Activated CD4-positive, alpha-beta T cell treated with anti-CD3 and anti-CD28 coated beads for 4 hours (primary cell): ENCODE measurements at regions not wholly inside any gene's neighbourhood (a gene's known extent, or its start where the extent isn't known, plus 50 kb on each side); places are given as distances from the start of the nearest gene placed in this dataset.

Experiments
- DNase-seq, 2 donors: peaks; one replicate each; pipeline ENCODE4 v3.0.0-alpha.2; 2020

- DNase-seq, result no peak
These were observed 181.7 kb downstream of the MTRR start for GRCh38 chr5:8050616-8051175.

GRCh38 chr5:8053270-8053669 lies 184.3 kb downstream of the MTRR start:
- DNase-seq, result no peak

GRCh38 chr5:8057769-8058168 lies 188.8 kb downstream of the MTRR start:
- no peak for DNase-seq

DNA sequence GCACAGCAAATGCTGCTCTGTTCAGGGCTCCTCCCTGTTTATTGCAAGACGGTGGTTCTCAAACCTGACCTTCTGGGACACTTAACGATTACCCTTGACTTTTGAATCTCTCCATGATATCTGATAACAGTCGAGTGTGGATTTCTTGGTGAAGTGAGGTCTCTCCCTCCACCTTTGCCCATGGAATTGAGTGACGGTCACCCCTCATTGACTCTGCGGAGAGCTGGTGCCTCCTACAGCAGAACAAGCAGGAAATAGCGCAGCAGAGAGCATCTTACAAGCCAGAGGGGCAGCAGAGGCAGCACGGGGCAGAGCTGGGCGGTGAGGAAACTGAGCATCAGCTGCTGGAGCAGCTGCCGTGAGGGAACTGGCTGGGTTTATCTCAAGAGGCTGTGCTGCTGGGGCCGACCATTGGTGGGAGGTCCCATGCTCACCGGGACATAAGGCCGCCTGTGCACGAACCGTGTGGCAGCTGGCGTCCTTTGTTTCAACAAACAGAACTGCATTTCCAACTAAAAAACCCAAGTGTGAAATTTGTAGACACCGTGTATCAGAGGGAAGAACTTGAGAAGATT lies 189.8 kb downstream of the MTRR start:
- DNase-seq, result no peak

- no peak for DNase-seq
These were observed 190.4 kb downstream of the MTRR start for GRCh38 chr5:8059337-8059736.

DNA sequence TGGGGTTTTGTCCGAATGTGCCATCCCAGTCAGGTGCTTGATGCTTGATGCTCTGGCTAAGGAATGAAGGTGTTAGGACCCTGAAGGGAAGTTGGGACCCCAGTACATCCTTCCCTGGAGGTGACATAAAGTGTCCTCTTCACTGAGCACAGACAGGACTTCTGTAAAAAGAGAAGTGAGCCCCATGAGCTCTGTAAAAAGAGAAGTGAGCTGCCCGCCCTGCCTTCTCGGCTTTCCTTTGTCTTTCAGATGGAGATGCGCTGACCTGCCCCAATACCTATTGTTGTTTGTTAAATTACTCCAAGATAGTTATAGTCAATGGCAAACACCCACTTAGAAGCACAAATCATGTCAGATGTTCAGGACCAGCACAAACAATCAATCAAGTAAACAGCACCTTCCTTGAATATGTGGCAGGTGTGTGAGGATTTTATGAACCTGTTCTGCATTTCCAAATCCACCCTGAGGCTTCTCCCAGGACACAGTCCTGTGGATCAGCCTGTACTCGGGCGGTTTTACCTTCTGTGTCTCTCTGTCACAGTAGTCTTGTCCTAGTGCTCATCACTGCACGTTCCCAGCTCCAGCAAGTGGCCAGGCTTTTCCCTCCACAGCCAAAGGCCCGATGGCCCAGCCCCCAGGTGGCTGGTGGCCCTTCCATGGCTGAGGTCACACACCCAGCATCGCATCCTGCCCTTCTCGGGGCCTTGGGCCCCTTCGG lies 191.4 kb downstream of the MTRR start:
- DNase-seq, result no peak

DNA sequence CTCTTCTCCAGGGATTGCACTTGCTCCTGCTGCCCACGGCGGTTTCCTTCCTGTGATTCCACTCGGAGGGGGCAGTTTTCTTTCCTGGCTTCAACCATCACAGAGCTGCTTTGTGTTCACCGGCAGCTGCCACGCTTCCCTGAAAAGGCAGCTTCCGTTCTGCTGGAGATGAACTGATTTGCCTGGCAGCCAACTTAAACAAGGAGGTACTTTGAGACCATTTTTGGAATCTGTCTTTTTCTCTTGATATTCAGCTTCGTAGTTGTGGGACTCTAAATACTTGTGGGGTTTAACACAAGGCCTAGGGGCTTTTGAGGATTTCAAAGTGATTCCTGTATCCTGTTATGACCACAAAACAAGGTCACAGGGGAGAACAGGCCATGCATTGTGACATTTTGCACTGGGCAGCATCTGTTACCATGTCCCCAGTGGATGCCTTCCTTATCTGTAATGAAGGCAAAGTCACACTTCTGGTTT lies 192.0 kb downstream of the MTRR start:
- no peak for DNase-seq

DNA sequence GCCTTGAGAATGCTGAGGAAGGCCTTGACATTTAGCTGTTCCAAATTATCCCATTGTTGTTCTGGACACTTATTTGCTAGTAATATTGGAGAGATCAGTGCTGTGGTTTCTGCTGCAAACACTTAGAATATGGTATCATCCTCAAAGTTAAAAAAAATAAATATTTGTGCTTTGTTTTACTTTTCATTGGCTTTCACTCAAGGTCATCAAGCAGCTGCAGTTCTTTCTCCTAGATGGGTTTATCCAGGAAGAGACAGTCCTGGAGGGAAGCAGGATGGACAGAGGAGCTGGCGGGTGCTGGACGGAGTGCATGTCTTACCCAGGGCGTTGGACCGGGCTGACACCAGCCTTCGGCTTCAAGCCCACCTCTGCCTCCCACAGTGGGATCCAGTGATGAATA lies 193.6 kb downstream of the MTRR start:
- DNase-seq, result no peak

GRCh38 chr5:8068078-8068477 lies 199.1 kb downstream of the MTRR start:
- DNase-seq, result no peak

DNA sequence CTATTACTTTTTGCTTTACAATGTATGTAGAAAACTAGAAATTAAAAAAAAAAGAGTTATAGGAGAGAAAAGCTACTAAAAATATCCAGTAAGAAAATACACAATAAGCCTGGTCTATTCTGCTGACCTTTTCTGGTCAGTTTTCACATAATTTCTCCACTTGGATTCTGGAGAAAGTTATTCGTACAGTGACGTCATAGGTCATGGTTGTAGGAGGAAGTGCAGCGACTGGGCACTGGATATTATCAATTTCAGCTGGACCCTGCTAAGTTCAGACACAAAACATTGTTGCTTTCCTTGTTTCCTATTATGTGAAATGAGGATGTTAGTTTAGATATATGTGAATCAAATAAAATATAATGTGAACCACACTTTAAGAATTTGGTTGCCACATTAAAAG lies 201.2 kb downstream of the MTRR start:
- no peak for DNase-seq

- DNase-seq, result no peak
These were observed 210.1 kb downstream of the MTRR start for GRCh38 chr5:8079056-8079455.

- DNase-seq, result no peak
These were observed 212.2 kb downstream of the MTRR start for GRCh38 chr5:8081179-8081578.

DNA sequence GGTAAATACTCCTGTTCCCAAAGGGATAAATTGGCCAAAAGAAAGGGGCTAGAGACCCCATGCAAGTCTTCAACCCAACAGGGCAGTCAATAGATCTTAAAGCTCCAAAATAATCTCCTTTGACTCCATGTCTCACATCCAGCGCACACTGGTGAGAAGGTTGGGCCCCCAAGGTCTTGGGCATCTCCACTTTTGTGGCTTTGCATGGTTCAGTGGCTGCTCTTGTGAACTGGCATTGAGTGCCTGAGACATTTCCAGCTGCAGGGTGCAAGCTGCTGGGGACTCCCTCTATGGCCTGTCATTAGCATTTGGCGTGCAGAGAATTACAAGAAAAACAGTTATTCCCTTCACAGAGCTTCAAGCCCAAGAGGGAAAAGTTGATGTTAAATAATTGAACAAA lies 224.7 kb downstream of the MTRR start:
- DNase-seq, result no peak

DNA sequence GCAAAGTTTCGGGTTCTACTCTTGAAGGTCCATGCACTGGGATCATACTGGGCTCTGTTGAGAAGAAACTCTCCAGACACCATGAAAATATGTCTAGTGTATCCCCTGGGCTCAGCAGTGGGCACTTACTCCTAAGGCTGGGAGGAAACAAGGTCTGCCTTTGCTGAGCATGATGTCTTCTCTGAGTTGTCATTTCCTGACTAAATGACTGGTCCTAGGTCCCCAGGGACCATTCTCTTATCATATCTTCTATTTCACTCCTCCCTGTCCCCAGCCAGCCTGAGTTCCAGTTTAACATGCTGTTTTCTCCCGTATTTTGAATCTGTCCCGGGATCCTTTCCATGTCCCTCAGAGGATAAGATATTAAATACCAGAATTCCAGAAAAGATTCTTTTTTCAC lies 225.4 kb downstream of the MTRR start:
- no peak for DNase-seq

GRCh38 chr5:8097146-8097545 lies 228.2 kb downstream of the MTRR start:
- DNase-seq, result no peak

GRCh38 chr5:8098081-8098480 lies 229.1 kb downstream of the MTRR start:
- no peak for DNase-seq

- no peak for DNase-seq
These were observed 233.8 kb downstream of the MTRR start for GRCh38 chr5:8102714-8103113.

DNA sequence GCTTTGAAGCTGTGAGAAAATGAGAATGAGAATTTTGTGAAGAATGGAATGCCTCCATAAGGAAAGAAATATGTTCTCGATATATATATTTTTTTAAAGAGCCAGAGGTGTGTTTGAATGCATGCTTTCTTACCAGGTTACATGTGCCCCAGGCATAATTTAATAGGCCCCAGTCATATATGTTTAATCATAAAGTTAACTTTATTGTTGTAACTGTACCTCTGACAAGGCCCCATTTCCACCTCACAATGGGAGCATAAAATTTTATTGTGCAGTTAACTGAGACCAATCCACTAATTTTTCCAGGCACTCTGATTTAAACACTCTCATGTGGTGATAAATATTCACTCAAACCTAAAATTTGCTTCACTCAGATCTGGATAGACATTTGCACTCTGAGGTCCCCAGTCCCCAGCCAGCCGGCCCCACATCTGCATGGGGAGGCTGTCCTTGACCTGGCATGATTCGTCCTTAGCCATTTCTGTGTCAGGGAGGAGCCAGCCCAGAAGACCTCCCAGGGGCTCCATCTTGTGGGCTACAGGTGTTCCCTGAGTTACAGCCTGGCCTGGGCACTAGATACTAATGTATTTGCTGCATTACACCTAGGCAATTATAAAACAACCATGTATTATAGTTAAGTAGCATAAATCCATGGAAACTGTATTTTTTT lies 245.8 kb downstream of the MTRR start:
- no peak for DNase-seq

DNA sequence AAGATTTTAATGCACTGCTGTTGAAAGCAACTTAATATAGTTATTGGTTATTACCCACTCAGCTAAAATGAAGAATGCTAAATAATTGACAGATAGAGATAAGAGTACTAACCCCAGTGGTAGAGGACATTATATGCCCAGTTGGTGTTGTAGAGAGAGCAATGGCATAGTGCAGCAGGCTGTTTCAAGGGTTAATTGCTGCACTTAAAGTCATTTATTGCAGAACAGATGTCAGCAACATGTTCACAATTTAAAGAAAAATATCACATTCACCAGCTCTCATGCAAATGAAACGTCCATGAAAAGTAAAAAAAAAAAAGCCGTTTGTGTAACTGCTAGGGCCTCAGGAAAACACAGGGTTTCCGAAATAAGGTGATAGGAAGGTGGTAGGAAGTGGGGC lies 254.6 kb downstream of the MTRR start:
- no peak for DNase-seq

DNA sequence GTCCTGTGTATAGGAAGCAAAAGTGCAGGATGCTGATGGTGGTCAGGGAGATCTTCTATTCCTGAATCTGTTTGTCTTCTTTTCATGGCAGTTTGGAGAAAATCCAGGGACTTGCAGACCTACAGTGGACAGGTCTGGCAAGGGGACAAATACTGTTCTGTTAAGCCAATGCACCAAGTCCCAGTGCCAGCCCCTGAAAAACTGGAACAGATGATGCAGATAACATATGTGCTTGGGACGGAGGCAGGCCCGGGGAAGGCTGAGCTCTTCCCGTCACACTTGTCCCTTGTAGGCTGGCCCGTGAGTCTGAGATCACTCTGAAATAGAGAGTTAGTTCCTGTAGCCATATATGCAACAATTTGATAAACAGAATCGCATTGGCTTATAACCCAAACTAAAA lies 265.7 kb downstream of the MTRR start:
- no peak for DNase-seq

GRCh38 chr5:8135742-8136141 lies 266.8 kb downstream of the MTRR start:
- no peak for DNase-seq

DNA sequence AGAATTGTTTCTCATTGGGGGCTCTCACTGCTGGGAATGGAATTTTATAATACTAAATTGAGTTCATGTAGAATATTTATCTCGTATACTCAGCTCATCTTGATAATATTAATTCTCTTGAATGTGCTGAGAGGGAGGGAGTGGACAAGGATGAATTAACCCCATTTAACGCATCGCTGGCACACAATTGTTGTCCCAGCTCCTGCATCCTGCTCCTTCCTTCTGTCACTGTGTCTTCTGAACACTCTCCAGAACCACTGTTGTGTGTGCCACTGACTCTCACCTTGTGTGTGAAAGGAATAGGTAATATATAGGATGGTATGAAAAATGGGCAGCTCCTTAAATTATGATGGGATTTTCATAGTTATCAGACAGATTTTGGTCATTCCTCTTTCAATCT lies 267.3 kb downstream of the MTRR start:
- no peak for DNase-seq

- no peak for DNase-seq
These were observed 269.1 kb downstream of the MTRR start for GRCh38 chr5:8137941-8138550.

GRCh38 chr5:8138884-8139283 lies 269.9 kb downstream of the MTRR start:
- no peak for DNase-seq
